SK-N-SH (cell line): ENCODE measurements at regions not wholly inside any gene's neighbourhood (a gene's known extent, or its start where the extent isn't known, plus 50 kb on each side); places are given as distances from the start of the nearest gene placed in this dataset.

Experiments
- CTCF ChIA-PET: fragments of 300-600, 350-600 bp; formaldehyde crosslinking; extraction: SDS; loops from one replicate; lab custom pipeline; 2021; lab: Yijun Ruan, JAX
- POLR2A ChIA-PET: fragments of 350-600 bp; sonication (Branson Sonifier 250); formaldehyde crosslinking; extraction: SDS; loops from one replicate; lab custom pipeline; 2020; ENCODE audit warnings: antibody characterized with exemption, inconsistent platforms; lab: Yijun Ruan, JAX
- DNase-seq: peaks from one replicate; pipeline ENCODE4 v3.0.0; 2012
- H2AFZ ChIP-seq: fragments of 200-600 bp; sonication (generic); 2 replicates; pipeline ENCODE4 v1.8.1; 2016; ENCODE audit warnings: antibody characterized with exemption, mild to moderate bottlenecking, low read depth
- H3F3A ChIP-seq: fragments of 200-600 bp; sonication (generic); replicated peaks from 2 replicates; pipeline ENCODE3; 2016; ENCODE audit warnings: antibody characterized with exemption, mild to moderate bottlenecking; ENCODE audit not compliant: insufficient read depth
- H3K27ac ChIP-seq, 2 experiments: fragments of 200-500 bp in 1 of 2; fragments of 200-600 bp in 1 of 2; sonication (Bioruptor generic) in 1 of 2; sonication (generic), shearing (Covaris generic) in 1 of 2; 2 replicates each; pipeline versions ENCODE4 v1.5.1 to v1.6.1; 2014 to 2016; ENCODE audit warnings: low read depth in 2 of 2, inconsistent platforms in 1 of 2, low read length in 1 of 2, mild to moderate bottlenecking in 1 of 2, mixed read lengths in 1 of 2
- H3K27me3 ChIP-seq: fragments of 200-600 bp; sonication (generic), shearing (Covaris generic); 2 replicates; pipeline ENCODE4 v1.6.1; 2016; ENCODE audit warnings: mixed run types; ENCODE audit not compliant: insufficient read depth
- H3K36me3 ChIP-seq, 2 experiments: fragments of 200-500 bp in 1 of 2; fragments of 200-600 bp in 1 of 2; sonication (Bioruptor generic) in 1 of 2; sonication (generic) in 1 of 2; replicated peaks in 1 of 2; 2 replicates each; pipeline versions ENCODE3 to v1.5.1; 2014 to 2016; ENCODE audit warnings: low read length in 1 of 2, mild to moderate bottlenecking in 1 of 2; ENCODE audit not compliant: insufficient read depth in 2 of 2, control insufficient read depth in 1 of 2
- H3K4me1 ChIP-seq, 2 experiments: fragments of 200-500 bp in 1 of 2; fragments of 200-600 bp in 1 of 2; sonication (Bioruptor generic) in 1 of 2; sonication (generic), shearing (Covaris generic) in 1 of 2; 2 replicates each; pipeline versions ENCODE4 v1.5.1 to v1.6.1; 2014 to 2016; ENCODE audit warnings: low read depth in 1 of 2, low read length in 1 of 2, mixed run types in 1 of 2; ENCODE audit not compliant: insufficient read depth in 2 of 2, control insufficient read depth in 1 of 2
- H3K4me2 ChIP-seq: fragments of 200-600 bp; sonication (generic), shearing (Covaris generic); 2 replicates; pipeline ENCODE4 v1.6.1; 2017; ENCODE audit warnings: mixed run types
- H3K4me3 ChIP-seq, 2 experiments: fragments of 200-500 bp in 1 of 2; fragments of 200-600 bp in 1 of 2; sonication (Bioruptor generic) in 1 of 2; sonication (generic), shearing (Covaris generic) in 1 of 2; 2 replicates each; pipeline versions ENCODE4 v1.5.1 to v1.8.1; 2014 to 2016; ENCODE audit warnings: low read depth in 2 of 2, inconsistent platforms in 1 of 2, low read length in 1 of 2, mild to moderate bottlenecking in 1 of 2, mixed read lengths in 1 of 2, moderate library complexity in 1 of 2
- H3K79me2 ChIP-seq: fragments of 200-600 bp; sonication (generic); 2 replicates; pipeline ENCODE4 v1.8.1; 2017; ENCODE audit warnings: mild to moderate bottlenecking; ENCODE audit not compliant: insufficient read depth
- H3K9ac ChIP-seq: fragments of 200-600 bp; sonication (generic); 2 replicates; pipeline ENCODE4 v1.6.1; 2017; ENCODE audit warnings: mixed run types
- H3K9me2 ChIP-seq: fragments of 200-600 bp; sonication (generic); 2 replicates; pipeline ENCODE4 v1.6.1; 2017; ENCODE audit warnings: mixed run types
- H3K9me3 ChIP-seq: fragments of 200-600 bp; sonication (generic); 2 replicates; pipeline ENCODE4 v1.6.1; 2017; ENCODE audit warnings: mixed run types, mild to moderate bottlenecking, moderate library complexity
- H4K20me1 ChIP-seq: fragments of 200-600 bp; sonication (generic); 2 replicates; pipeline ENCODE4 v1.6.1; 2017; ENCODE audit warnings: mild to moderate bottlenecking, mixed run types; ENCODE audit not compliant: insufficient read depth
- CHD2 ChIP-seq: fragments of 150-350 bp; IDR thresholded peaks from 2 replicates; pipeline ENCODE4 v1.6.1; 2018; ENCODE audit warnings: low read length; ENCODE audit not compliant: partially characterized antibody
- CTCF ChIP-seq: fragments of 200-600 bp; sonication (generic); IDR thresholded peaks from 2 replicates; pipeline ENCODE4 v1.6.1; 2017; ENCODE audit warnings: antibody characterized with exemption, mild to moderate bottlenecking, moderate library complexity
- FOSL2 ChIP-seq: IDR thresholded peaks from 2 replicates; pipeline ENCODE4 v1.4.0; 2012; ENCODE audit warnings: low read depth, mild to moderate bottlenecking, moderate library complexity, borderline replicate concordance
- NFIC ChIP-seq: IDR thresholded peaks from 2 replicates; pipeline ENCODE4 v1.4.0; 2012; ENCODE audit warnings: borderline replicate concordance
- PBX3 ChIP-seq: IDR thresholded peaks from 2 replicates; pipeline ENCODE4; 2012
- RAD21 ChIP-seq: IDR thresholded peaks from 2 replicates; pipeline ENCODE4 v1.6.1; 2012; ENCODE audit warnings: mild to moderate bottlenecking, low read length
- RFX5 ChIP-seq: IDR thresholded peaks from 2 replicates; pipeline ENCODE4 v1.6.1; 2012; ENCODE audit warnings: mild to moderate bottlenecking, improper control_type of control experiment, low read length
- TAF1 ChIP-seq: IDR thresholded peaks from 2 replicates; pipeline ENCODE4 v1.6.1; 2012; ENCODE audit warnings: low read depth, mild to moderate bottlenecking, low read length, moderate library complexity, borderline replicate concordance
- TEAD4 ChIP-seq: IDR thresholded peaks from 2 replicates; pipeline ENCODE4 v1.4.0; 2012; ENCODE audit warnings: mild to moderate bottlenecking, borderline replicate concordance; ENCODE audit not compliant: insufficient read depth
- WGBS: methylation state at CpG from one replicate; pipeline ENCODE4 v1.1.6; 2017; ENCODE audit warnings: low lambda C conversion rate; 5-methylcytosine and 5-hydroxymethylcytosine counted together
- TF ChIP-seq, protein P1 (sequence below): IDR thresholded peaks from 2 replicates; pipeline ENCODE4 v1.4.0; 2012; ENCODE audit warnings: low read depth, borderline replicate concordance

GRCh38 chr12:67428431-67428830 is 159.3 kb downstream of the CAND1 start:
- Histone ChIP-seq H3K36me3 (no peaks in the 10 kb centered on the region), H2AFZ (no peak overlapping the region), H3K79me2 (no peaks in the 10 kb centered on the region), H3K9ac (no peak overlapping the region), H3K9me3 (no peaks in the 10 kb centered on the region), H3K27ac (no peak overlapping the region), H3K4me1 (peaks cover 11 to 13% of the 10 kb centered on the region in 2 experiments; a peak in 3 of 4 replicates), H3K9me2 (no peaks in the 10 kb centered on the region), H3F3A (peaks cover 8% of the 10 kb centered on the region), H3K27me3 (no peaks in the 10 kb centered on the region), H4K20me1 (no peaks in the 10 kb centered on the region), H3K4me2 (no peak overlapping the region), H3K4me3 (no peak overlapping the region)
- ChIA-PET POLR2A (no interaction called here), CTCF (no interaction called here)
- no peak for TF ChIP-seq CHD2
- no peak for TF ChIP-seq TAF1
- TF ChIP-seq TEAD4, result no peak
- TF ChIP-seq FOSL2, result no peak
- no peak for TF ChIP-seq NFIC
- TF ChIP-seq RFX5, result no peak
- TF ChIP-seq, protein P1, sequence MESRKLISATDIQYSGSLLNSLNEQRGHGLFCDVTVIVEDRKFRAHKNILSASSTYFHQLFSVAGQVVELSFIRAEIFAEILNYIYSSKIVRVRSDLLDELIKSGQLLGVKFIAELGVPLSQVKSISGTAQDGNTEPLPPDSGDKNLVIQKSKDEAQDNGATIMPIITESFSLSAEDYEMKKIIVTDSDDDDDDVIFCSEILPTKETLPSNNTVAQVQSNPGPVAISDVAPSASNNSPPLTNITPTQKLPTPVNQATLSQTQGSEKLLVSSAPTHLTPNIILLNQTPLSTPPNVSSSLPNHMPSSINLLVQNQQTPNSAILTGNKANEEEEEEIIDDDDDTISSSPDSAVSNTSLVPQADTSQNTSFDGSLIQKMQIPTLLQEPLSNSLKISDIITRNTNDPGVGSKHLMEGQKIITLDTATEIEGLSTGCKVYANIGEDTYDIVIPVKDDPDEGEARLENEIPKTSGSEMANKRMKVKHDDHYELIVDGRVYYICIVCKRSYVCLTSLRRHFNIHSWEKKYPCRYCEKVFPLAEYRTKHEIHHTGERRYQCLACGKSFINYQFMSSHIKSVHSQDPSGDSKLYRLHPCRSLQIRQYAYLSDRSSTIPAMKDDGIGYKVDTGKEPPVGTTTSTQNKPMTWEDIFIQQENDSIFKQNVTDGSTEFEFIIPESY, result no peak
- no peak for DNase-seq
- 44% methylated on average over 2 of the region's 2 CpGs for WGBS

DNA sequence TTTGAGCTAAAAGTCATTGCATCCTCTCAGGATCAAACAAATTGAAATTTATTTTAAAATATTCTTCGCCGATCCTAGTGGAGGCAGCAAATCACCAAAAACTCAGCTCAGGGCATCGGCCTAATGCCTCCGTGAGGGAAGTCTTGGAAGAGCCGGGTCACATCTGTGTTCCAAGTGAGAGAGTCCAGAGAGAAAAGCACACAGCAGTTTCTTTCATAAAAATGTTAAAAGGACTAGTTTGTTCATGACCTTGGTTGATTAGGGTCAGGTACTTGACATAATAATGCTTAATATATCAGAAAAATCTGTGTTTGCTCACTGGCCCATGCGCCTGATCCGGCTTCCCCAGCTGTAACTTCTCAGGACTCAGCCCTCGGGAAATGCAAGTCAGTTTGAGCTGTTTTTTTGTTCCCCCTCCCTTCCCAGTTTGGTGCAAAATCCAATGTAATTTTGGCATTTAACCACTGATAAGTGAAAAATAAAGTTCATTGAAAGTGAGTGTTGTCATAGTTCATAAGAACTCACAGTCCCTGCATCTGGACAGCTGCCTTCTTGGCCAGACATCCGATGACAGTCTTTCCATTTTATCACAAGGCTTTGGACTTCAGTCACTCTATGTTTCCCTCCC is 161.7 kb downstream of the CAND1 start:
- TF ChIP-seq PBX3, result no peak
- peak; percentile 54 for TF ChIP-seq RAD21
- TF ChIP-seq CTCF, result 0 out of 2 replicates have a peak, but pooled peaks have one; percentile 11
- 85% methylated on average over 9 of the region's 9 CpGs for WGBS
- Histone ChIP-seq H3K9me2 (no peaks in the 10 kb centered on the region), H3K27ac (no peak overlapping the region), H3F3A (peaks cover 19% of the 10 kb centered on the region), H2AFZ (no peak overlapping the region), H3K4me1 (peaks cover 8 to 18% of the 10 kb centered on the region in 2 experiments; a peak in 3 of 4 replicates), H4K20me1 (no peaks in the 10 kb centered on the region), H3K79me2 (no peaks in the 10 kb centered on the region), H3K4me3 (no peak overlapping the region), H3K9ac (no peak overlapping the region), H3K9me3 (no peaks in the 10 kb centered on the region), H3K36me3 (no peaks in the 10 kb centered on the region), H3K4me2 (no peak overlapping the region), H3K27me3 (no peaks in the 10 kb centered on the region)
- ChIA-PET CTCF (interaction anchor here (0.6 to 1.9 kb wide), 9 partner anchors 8 to 747 kb away, joined by 3 to 14 read pairs (median 3); no protein-coding TSS in a partner anchor), POLR2A (interaction anchor here (0.6 kb wide), 1 partner anchor 1340 kb away, joined by 3 read pairs; no protein-coding TSS in a partner anchor)
- DNase-seq, result no peak
